Uterus (tissue), 2 donors: ENCODE measurements at regions not wholly inside any gene's neighbourhood (a gene's known extent, or its start where the extent isn't known, plus 50 kb on each side); places are given as distances from the start of the nearest gene placed in this dataset.

Experiments used
- CTCF ChIP-seq, 4 experiments: fragments of 200-600 bp in 2 of 4; fragments of 450-650 bp in 2 of 4; sonication (generic) in 2 of 4; IDR thresholded peaks; one replicate each; pipeline ENCODE4 v1.5.1; 2016 to 2019; ENCODE audit warnings: antibody characterized with exemption in 4 of 4, mild to moderate bottlenecking in 2 of 4, moderate library complexity in 1 of 4
- POLR2A ChIP-seq, 2 donors: fragments of 450-650 bp; IDR thresholded peaks; one replicate each; pipeline ENCODE4 v1.6.1; 2016; ENCODE audit warnings: antibody characterized with exemption in 2 of 2, mild to moderate bottlenecking in 1 of 2, moderate library complexity in 1 of 2

- no peak for TF ChIP-seq POLR2A (IDR thresholded peaks at IDR 0.05)
- no peak for TF ChIP-seq CTCF (IDR thresholded peaks at IDR 0.05)
Measured at GRCh38 chr7:21092766-21093702, 306.3 kb upstream of the SP8 start.
